ENCODE measurements at regions not wholly inside any gene's neighbourhood (a gene's known extent, or its start where the extent isn't known, plus 50 kb on each side); places are given as distances from the start of the nearest gene placed in this dataset.

DNA sequence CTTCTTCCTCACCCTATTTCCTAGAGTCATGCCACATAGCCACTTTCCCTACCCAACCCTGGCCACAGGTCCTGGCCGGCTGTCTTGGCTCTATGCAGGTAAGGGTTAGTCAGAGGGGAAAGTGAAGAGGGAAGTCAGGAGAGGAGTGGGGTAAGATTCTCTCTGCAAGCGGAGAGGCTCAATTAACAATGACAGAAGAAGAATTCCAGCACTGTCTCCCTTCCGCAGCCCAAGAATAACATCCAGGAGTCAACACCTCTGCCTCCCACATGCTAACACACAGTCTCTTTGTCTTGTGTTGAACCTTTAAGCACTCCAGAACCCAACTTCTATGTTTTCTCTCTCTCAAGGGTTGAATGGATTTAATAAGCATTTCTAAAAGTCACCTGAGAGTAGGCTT is 235.1 kb upstream of the ANKRD55 start:
- TF ChIP-seq POLR2A (IDR thresholded peaks at IDR 0.05; ENCODE audit: low read depth, low read length) (no peak), POLR2AphosphoS5 (IDR thresholded peaks at IDR 0.05; ENCODE audit: low read depth, low read length) (no peak), TAF1 (IDR thresholded peaks at IDR 0.05; ENCODE audit: borderline replicate concordance, low read depth, low read length) (no peak)
